K562 (cell line): ENCODE measurements at regions not wholly inside any gene's neighbourhood (a gene's known extent, or its start where the extent isn't known, plus 50 kb on each side); places are given as distances from the start of the nearest gene placed in this dataset.

Experiments
- ATAC-seq: fragments of 200-7000 bp; cut with Tn5 transposase; 3 replicates; pipeline ENCODE4 v1.9.1; 2020; ENCODE audit warnings: moderate library complexity
- BruUV-seq: library from RNA; stranded (reverse); fragments of 400-500 nt; replicated peaks from 2 replicates; lab custom pipeline; 2021; lab: Mats Ljungman, UMichigan
- CTCF ChIA-PET: fragments of 300-600 bp; formaldehyde crosslinking; extraction: SDS; loops from one replicate; lab custom pipeline; 2021; ENCODE audit warnings: low intra/inter-chr PET ratio; lab: Yijun Ruan, JAX
- POLR2A ChIA-PET: fragments of 300-600, 350-650 bp; sonication (Branson Sonifier 250); formaldehyde crosslinking; extraction: SDS; loops from one replicate; lab custom pipeline; 2021; ENCODE audit warnings: antibody characterized with exemption, inconsistent platforms; lab: Yijun Ruan, JAX
- DNase-seq, 4 experiments: peaks; one replicate each; pipeline versions ENCODE4 v3.0.0 to v3.0.0-alpha.2; 2011 to 2018; ENCODE audit warnings: low spot score in 3 of 4, mixed read lengths in 3 of 4; ENCODE audit errors: extremely low read depth in 1 of 4
- FAIRE-seq: peaks from 2 replicates; lab custom pipeline; 2011; peaks lifted over from hg19 to GRCh38; lab: Jason Lieb, UNC
- H2AFZ ChIP-seq: 2 replicates; pipeline ENCODE4 v1.6.0; 2011; ENCODE audit warnings: low read depth, low read length, control low read depth, inconsistent platforms
- H3K27ac ChIP-seq: fragments of 200-600 bp; 3 replicates; pipeline ENCODE4 v1.8.0; 2011; ENCODE audit warnings: low read depth, mild to moderate bottlenecking, control low read depth, inconsistent platforms, low read length, moderate library complexity, mixed read lengths; ENCODE audit errors: extremely low read depth
- H3K27me3 ChIP-seq, 2 experiments: fragments of 300-600 bp in 1 of 2; 2 replicates in 1 of 2; 3 replicates in 1 of 2; pipeline versions ENCODE4 v1.6.0 to v1.8.0; 2011; ENCODE audit warnings: inconsistent platforms in 2 of 2, low read length in 2 of 2, mild to moderate bottlenecking in 1 of 2, mixed read lengths in 1 of 2, moderate library complexity in 1 of 2; ENCODE audit not compliant: control insufficient read depth in 2 of 2, insufficient read depth in 2 of 2
- H3K36me3 ChIP-seq: fragments of 300-600 bp; 3 replicates; pipeline ENCODE4 v1.8.0; 2011; ENCODE audit warnings: mild to moderate bottlenecking, low read length, inconsistent platforms; ENCODE audit not compliant: control insufficient read depth, insufficient read depth
- H3K4me1 ChIP-seq, 2 experiments: fragments of 200-600 bp in 1 of 2; replicated peaks in 1 of 2; 2 replicates in 1 of 2; 3 replicates in 1 of 2; pipeline versions ENCODE4 v1.5.1 to v1.8.0; 2011; ENCODE audit warnings: inconsistent platforms in 2 of 2, low read length in 2 of 2, mild to moderate bottlenecking in 1 of 2, mixed read lengths in 1 of 2, moderate library complexity in 1 of 2; ENCODE audit not compliant: control insufficient read depth in 2 of 2, insufficient read depth in 2 of 2
- H3K4me2 ChIP-seq: 2 replicates; pipeline ENCODE4 v1.6.1; 2011; ENCODE audit warnings: low read length, control low read depth, inconsistent platforms, mixed read lengths; ENCODE audit not compliant: insufficient read depth
- H3K4me3 ChIP-seq: fragments of 200-600 bp; sonication (generic), shearing (Covaris generic); 2 replicates; pipeline ENCODE4 v1.5.1; 2016; ENCODE audit warnings: control low read depth, inconsistent platforms
- H3K79me2 ChIP-seq: fragments of 200-600 bp; 3 replicates; pipeline ENCODE4 v1.8.0; 2011; ENCODE audit warnings: low read length, inconsistent platforms; ENCODE audit not compliant: control insufficient read depth, insufficient read depth
- H3K9ac ChIP-seq, 2 experiments: 2 replicates each; pipeline versions ENCODE4 v1.6.0 to v1.6.1; 2011; ENCODE audit warnings: low read depth in 2 of 2, low read length in 2 of 2, control low read depth in 1 of 2, inconsistent platforms in 1 of 2, mild to moderate bottlenecking in 1 of 2, mixed read lengths in 1 of 2; ENCODE audit not compliant: insufficient read depth in 1 of 2
- H3K9me1 ChIP-seq: one replicate; pipeline ENCODE4 v1.6.0; 2011; ENCODE audit warnings: inconsistent platforms, mild to moderate bottlenecking, low read length, moderate library complexity; ENCODE audit not compliant: control insufficient read depth, insufficient read depth
- H3K9me3 ChIP-seq: replicated peaks from 2 replicates; pipeline ENCODE4 v1.5.1; 2011; ENCODE audit warnings: low read depth, low read length, inconsistent platforms; ENCODE audit not compliant: control insufficient read depth, insufficient read depth
- H4K20me1 ChIP-seq: replicated peaks from 2 replicates; pipeline ENCODE4 v1.6.1; 2011; ENCODE audit warnings: low read length, inconsistent platforms, mixed read lengths; ENCODE audit not compliant: control insufficient read depth, insufficient read depth
- BCOR ChIP-seq: fragments of 450-650 bp; IDR thresholded peaks from 2 replicates; pipeline ENCODE4 v1.6.1; 2016
- BRF2 ChIP-seq: IDR thresholded peaks from 3 replicates; pipeline ENCODE4 v1.6.1; 2011; ENCODE audit warnings: borderline replicate concordance, mild to moderate bottlenecking; ENCODE audit not compliant: insufficient read length, insufficient read depth
- FOSL1 ChIP-seq: fragments of 200-800 bp; sonication (Bioruptor generic); conservative IDR thresholded peaks from 2 replicates; pipeline ENCODE4 v1.6.1; 2016; ENCODE audit warnings: missing genetic modification characterization, missing compliant biosample characterization
- HBP1 ChIP-seq: fragments of 450-650 bp; formaldehyde crosslinking; IDR thresholded peaks from 2 replicates; pipeline ENCODE4 v1.4.0; 2022; ENCODE audit warnings: missing genetic modification characterization
- JUN ChIP-seq, 2 experiments: sonication (generic) in 1 of 2; formaldehyde crosslinking in 1 of 2; IDR thresholded peaks; 2 replicates each; pipeline versions ENCODE4 v1.6.1 to v1.8.0; 2012 to 2022; ENCODE audit warnings: borderline replicate concordance in 2 of 2, mild to moderate bottlenecking in 2 of 2, improper control_type of control experiment in 1 of 2, low read depth in 1 of 2, low read length in 1 of 2, missing genetic modification reagents in 1 of 2
- L3MBTL2 ChIP-seq: fragments of 450-650 bp; IDR thresholded peaks from 2 replicates; pipeline ENCODE4 v1.6.1; 2016; ENCODE audit warnings: mild to moderate bottlenecking, moderate library complexity
- RBM25 ChIP-seq: fragments of 200-400 bp; formaldehyde crosslinking; IDR thresholded peaks from 2 replicates; pipeline ENCODE4 v1.6.1; 2018; ENCODE audit warnings: low read length, low read depth, moderate library complexity; ENCODE audit not compliant: severe bottlenecking
- ZBTB8A ChIP-seq: fragments of 450-650 bp; IDR thresholded peaks from 2 replicates; pipeline ENCODE4 v1.6.1; 2018; ENCODE audit warnings: mild to moderate bottlenecking, moderate library complexity; ENCODE audit not compliant: partially characterized antibody
- WGBS: fragments of 100-300 bp; shearing (Covaris generic); methylation state at CpG from one replicate; pipeline ENCODE4 v1.1.6; 2016; ENCODE audit warnings: low coverage, mixed read lengths; ENCODE audit not compliant: insufficient coverage; ENCODE audit errors: missing lambda C conversion rate; 5-methylcytosine and 5-hydroxymethylcytosine counted together
- in situ Hi-C: fragments of 300-500 bp; cut with MboI; formaldehyde crosslinking; loops from 4 replicates; pipeline ENCODE4 v1.15.0; 2018; ENCODE audit warnings: inconsistent platforms, mixed read lengths
- intact Hi-C: fragments of 100-400 bp; cut with micrococcal nuclease; formaldehyde crosslinking; loops from 2 replicates; pipeline ENCODE4 v1.14.2; 2022

GRCh38 chr1:67626090-67626860 is 58.7 kb upstream of the GADD45A start:
- Histone ChIP-seq H2AFZ (no peak overlapping the region; the same call in 1 of the 2 replicates), H3K9ac (no peak overlapping the region), H4K20me1 (no peaks in the 10 kb centered on the region), H3K4me2 (no peak overlapping the region), H3K27me3 (no peaks in the 10 kb centered on the region), H3K4me3 (no peak overlapping the region), H3K9me3 (no peaks in the 10 kb centered on the region), H3K4me1 (no peaks in the 10 kb centered on the region; a peak in 1 of 5 replicates), H3K36me3 (no peaks in the 10 kb centered on the region), H3K9me1 (no peaks in the 10 kb centered on the region)
- CTCF ChIA-PET: no interaction called here
- no peak for DNase-seq
- no peak for FAIRE-seq
- TF ChIP-seq BCOR: peak; percentile 36; the same call in 1 of the 2 replicates
- 0 out of 2 replicates have a peak, but pooled peaks have one; percentile 15 for TF ChIP-seq FOSL1 (tag)
- TF ChIP-seq JUN (IDR thresholded peaks at IDR 0.05; ENCODE audit: borderline replicate concordance, low read depth, low read length): peak; percentile 17; the same call in 1 of the 2 replicates
- no peak for TF ChIP-seq JUN (CRISPR knock-in tag; IDR thresholded peaks at IDR 0.05; ENCODE audit: borderline replicate concordance)
- no peak for TF ChIP-seq HBP1 (CRISPR knock-in tag)
- TF ChIP-seq L3MBTL2: peak; percentile 27; the same call in 1 of the 2 replicates
- no peak for TF ChIP-seq ZBTB8A
- peak; percentile 58 for TF ChIP-seq RBM25
- no peak for TF ChIP-seq BRF2
- TF ChIP-seq, all 486 proteins: peak for 5
- no peaks in the 10 kb centered on the region for H3K79me2 ChIP-seq
- POLR2A ChIA-PET: interaction anchor here (1.1 to 1.2 kb wide), 2 partner anchors 24 to 58 kb away, joined by 3 to 4 read pairs; partner anchors contain the start of gene GADD45A
- no peak overlapping the region for H3K27ac ChIP-seq
- intact Hi-C loops: no loop called here
- in situ Hi-C loops: no loop called here
- no peak for ATAC-seq
- no TSS peak for BruUV-seq
- 25% methylated on average over 4 of the region's 4 CpGs for WGBS
